RWPE2 (cell line): ENCODE measurements at regions not wholly inside any gene's neighbourhood (a gene's known extent, or its start where the extent isn't known, plus 50 kb on each side); places are given as distances from the start of the nearest gene placed in this dataset.
"Not testable (repeated sequence)": the region's sequence is repeated elsewhere in the genome, so short reads cannot be mapped to it uniquely, and the experiment has no call there.

Source experiments
- ATAC-seq: fragments of 200-7000 bp; cut with Tn5 transposase; 3 replicates; pipeline ENCODE4 v1.9.1; 2021; ENCODE audit warnings: low read depth
- DNase-seq: peaks from one replicate; pipeline ENCODE4 v3.0.0-alpha.2; 2020; ENCODE audit warnings: low spot score
- H3K27ac ChIP-seq: fragments of 450-650 bp; 2 replicates; pipeline ENCODE4 v1.5.1; 2017; ENCODE audit warnings: mild to moderate bottlenecking; ENCODE audit not compliant: poor library complexity, severe bottlenecking
- H3K27me3 ChIP-seq: fragments of 250-450 bp; sonication (Bioruptor Pico); 2 replicates; pipeline ENCODE4 v1.5.1; 2021; ENCODE audit warnings: mild to moderate bottlenecking, moderate library complexity; ENCODE audit not compliant: insufficient read depth, poor library complexity, severe bottlenecking
- H3K36me3 ChIP-seq: fragments of 250-450 bp; sonication (Bioruptor Pico); 2 replicates; pipeline ENCODE4 v1.5.1; 2020; ENCODE audit warnings: low read depth, mild to moderate bottlenecking, moderate library complexity
- H3K4me1 ChIP-seq: fragments of 250-450 bp; sonication (Bioruptor Pico); 2 replicates; pipeline ENCODE4 v1.5.1; 2021; ENCODE audit warnings: mild to moderate bottlenecking, moderate library complexity; ENCODE audit not compliant: insufficient read depth, poor library complexity, severe bottlenecking
- H3K4me3 ChIP-seq: fragments of 250-450 bp; sonication (Bioruptor Pico); 2 replicates; pipeline ENCODE4 v1.5.1; 2021; ENCODE audit warnings: mild to moderate bottlenecking, moderate library complexity; ENCODE audit not compliant: severe bottlenecking
- H3K9me3 ChIP-seq: fragments of 250-450 bp; sonication (Bioruptor Pico); 2 replicates; pipeline ENCODE4 v1.5.1; 2021; ENCODE audit warnings: mild to moderate bottlenecking, moderate library complexity; ENCODE audit not compliant: severe bottlenecking
- TF ChIP-seq, protein P1 (sequence below): fragments of 450-650 bp; IDR thresholded peaks from one replicate; pipeline ENCODE4 v1.5.1; 2017; ENCODE audit warnings: mild to moderate bottlenecking, moderate library complexity; ENCODE audit not compliant: poor library complexity, severe bottlenecking

DNA sequence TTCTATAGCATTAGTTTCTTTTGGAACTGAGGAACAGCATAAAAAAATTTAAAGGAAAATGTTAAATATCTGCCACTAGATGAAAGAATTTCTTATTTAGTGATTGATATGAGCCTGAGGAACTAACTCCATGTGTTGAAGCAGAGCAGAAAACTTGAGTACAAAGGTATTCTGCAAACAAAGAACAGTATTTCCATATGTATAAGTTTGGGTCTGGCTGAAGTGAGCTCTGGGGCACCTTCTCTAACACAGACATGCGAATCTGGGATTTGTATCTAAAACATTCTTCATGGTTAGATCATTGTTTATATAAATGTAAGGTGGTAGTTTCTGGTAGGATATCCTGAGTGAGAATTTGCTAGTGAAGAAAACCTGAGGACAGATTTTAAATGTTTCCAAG is 123.2 kb downstream of the TYW3 start:
- no peaks in the 10 kb centered on the region for H3K4me1 ChIP-seq
- no peak overlapping the region for H3K27ac ChIP-seq
- no peaks in the 10 kb centered on the region for H3K36me3 ChIP-seq
- no peak overlapping the region for H3K4me3 ChIP-seq
- H3K9me3 ChIP-seq = no peaks in the 10 kb centered on the region
- TF ChIP-seq, protein P1, sequence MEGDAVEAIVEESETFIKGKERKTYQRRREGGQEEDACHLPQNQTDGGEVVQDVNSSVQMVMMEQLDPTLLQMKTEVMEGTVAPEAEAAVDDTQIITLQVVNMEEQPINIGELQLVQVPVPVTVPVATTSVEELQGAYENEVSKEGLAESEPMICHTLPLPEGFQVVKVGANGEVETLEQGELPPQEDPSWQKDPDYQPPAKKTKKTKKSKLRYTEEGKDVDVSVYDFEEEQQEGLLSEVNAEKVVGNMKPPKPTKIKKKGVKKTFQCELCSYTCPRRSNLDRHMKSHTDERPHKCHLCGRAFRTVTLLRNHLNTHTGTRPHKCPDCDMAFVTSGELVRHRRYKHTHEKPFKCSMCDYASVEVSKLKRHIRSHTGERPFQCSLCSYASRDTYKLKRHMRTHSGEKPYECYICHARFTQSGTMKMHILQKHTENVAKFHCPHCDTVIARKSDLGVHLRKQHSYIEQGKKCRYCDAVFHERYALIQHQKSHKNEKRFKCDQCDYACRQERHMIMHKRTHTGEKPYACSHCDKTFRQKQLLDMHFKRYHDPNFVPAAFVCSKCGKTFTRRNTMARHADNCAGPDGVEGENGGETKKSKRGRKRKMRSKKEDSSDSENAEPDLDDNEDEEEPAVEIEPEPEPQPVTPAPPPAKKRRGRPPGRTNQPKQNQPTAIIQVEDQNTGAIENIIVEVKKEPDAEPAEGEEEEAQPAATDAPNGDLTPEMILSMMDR = no peak
- ATAC-seq (no peak), DNase-seq (no peak)
- H3K27me3 ChIP-seq = peaks cover 3% of the 10 kb centered on the region

DNA sequence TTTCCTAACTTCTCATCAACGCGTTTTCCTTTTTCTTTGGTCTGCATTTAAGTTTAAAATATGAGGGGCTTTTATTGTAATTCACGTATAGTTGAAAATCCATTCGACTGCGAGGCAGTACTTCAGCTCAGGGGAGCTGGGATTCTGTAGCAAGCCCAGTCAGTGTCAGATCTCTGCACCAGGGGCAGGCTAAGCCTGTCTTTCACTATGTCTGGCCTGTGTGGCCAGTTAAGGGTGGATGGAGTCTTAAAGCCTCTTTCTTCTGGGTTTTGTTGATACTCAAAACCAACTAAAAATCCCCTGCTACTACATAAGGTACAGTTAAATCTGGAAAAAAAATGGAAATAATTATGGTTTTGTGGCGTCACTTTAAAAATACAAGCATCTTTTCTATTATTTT is 124.7 kb downstream of the TYW3 start:
- Histone ChIP-seq H3K4me3 (no peak overlapping the region), H3K27me3 (peaks cover 3% of the 10 kb centered on the region), H3K36me3 (no peaks in the 10 kb centered on the region), H3K4me1 (no peaks in the 10 kb centered on the region), H3K9me3 (no peaks in the 10 kb centered on the region), H3K27ac (no peak overlapping the region)
- ATAC-seq (no peak), DNase-seq (no peak)
- TF ChIP-seq, protein P1 = no peak

DNA sequence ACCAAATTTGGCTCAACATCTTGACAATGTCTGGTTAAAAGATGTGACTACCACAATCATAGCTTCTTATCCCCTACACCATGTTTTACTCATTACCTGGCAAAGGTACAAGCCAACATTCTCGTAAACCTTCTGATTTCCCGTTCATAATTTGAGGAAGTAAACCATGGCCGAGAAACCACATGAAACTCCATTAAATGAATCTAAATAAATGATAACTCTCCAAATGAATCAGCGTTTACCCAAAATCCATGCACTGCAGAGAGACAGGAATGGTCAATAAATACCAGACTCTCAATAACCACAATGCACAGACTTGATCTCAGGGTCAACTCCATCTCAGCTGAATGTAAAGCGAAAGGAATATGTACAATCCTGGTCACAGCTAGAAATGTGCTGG is 125.2 kb downstream of the TYW3 start:
- Histone ChIP-seq H3K27ac (no peak overlapping the region), H3K4me1 (no peaks in the 10 kb centered on the region), H3K27me3 (no peaks in the 10 kb centered on the region), H3K4me3 (no peak overlapping the region), H3K36me3 (no peaks in the 10 kb centered on the region), H3K9me3 (no peaks in the 10 kb centered on the region)
- TF ChIP-seq, protein P1 = no peak
- ATAC-seq (no peak), DNase-seq (no peak)

DNA sequence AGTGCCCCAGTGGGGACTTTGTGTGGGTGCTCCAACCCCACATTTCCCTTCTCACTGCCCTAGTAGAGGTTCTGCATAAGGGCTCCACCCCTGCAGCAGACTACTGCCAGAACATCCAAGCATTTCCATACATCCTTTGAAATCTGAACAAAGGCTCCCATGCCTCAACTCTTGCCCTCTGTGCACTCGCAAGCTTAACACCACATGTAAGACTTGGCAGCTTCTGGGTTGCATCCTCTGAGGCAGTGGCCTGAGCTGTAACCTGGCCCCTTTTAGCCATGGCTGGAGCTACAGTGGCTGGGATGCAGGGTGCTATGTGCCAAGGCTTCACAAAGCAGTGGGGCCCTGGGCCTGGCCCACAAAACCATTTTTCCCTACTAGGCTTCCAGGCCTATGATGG is 128.9 kb downstream of the TYW3 start:
- Histone ChIP-seq H3K9me3 (no peaks in the 10 kb centered on the region), H3K27me3 (no peaks in the 10 kb centered on the region), H3K4me1 (no peaks in the 10 kb centered on the region), H3K4me3 (no peak overlapping the region), H3K27ac (no peak overlapping the region), H3K36me3 (no peaks in the 10 kb centered on the region)
- TF ChIP-seq, protein P1 = no peak
- ATAC-seq (no peak), DNase-seq (no peak)

DNA sequence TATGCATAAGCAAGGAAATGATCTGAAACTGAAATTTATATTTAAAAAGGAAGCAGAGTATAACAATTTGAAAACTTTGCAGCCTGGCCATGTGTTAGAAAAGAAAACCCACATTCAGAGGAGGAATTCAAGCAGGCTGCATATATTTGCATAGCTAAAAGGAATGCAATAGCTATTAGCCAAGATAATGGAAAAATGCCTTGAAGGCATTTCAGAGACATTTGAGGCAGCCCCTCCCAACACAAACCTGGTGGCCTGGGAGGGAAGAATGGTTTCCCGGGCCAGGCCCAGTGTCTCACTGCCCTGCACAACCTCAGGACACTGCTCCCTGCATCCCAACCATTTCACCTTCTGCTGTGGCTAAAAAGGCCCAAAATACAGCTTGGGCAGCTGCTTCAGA is 136.8 kb downstream of the TYW3 start:
- TF ChIP-seq, protein P1 = no peak
- no peaks in the 10 kb centered on the region for H3K9me3 ChIP-seq
- no peaks in the 10 kb centered on the region for H3K27me3 ChIP-seq
- no peak overlapping the region for H3K4me3 ChIP-seq
- H3K27ac ChIP-seq = no peak overlapping the region
- H3K4me1 ChIP-seq = no peaks in the 10 kb centered on the region
- no peaks in the 10 kb centered on the region for H3K36me3 ChIP-seq
- ATAC-seq (no peak), DNase-seq (no peak)

DNA sequence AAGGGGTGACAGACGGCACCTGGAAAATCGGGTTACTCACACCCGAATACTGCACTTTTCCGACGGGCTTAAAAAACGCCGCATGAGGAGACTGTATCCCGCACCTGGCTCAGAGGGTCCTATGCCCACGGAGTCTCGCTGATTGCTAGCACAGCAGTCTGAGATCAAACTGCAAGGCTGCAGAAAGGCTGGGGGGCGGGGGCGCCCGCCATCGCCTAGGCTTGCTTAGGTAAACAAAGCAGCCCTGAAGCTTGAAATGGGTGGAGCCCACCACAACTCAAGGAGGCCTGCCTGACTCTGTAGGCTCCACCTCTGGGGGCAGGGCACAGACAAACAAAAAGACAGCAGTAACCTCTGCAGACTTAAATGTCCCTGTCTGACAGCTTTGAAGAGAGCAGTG is 144.4 kb downstream of the TYW3 start:
- not testable (repeated sequence) for DNase-seq, H3K27ac ChIP-seq, ATAC-seq, H3K27me3 ChIP-seq, H3K36me3 ChIP-seq, H3K9me3 ChIP-seq, H3K4me3 ChIP-seq, H3K4me1 ChIP-seq
